ENCODE measurements at regions not wholly inside any gene's neighbourhood (a gene's known extent, or its start where the extent isn't known, plus 50 kb on each side); places are given as distances from the start of the nearest gene placed in this dataset.

DNA sequence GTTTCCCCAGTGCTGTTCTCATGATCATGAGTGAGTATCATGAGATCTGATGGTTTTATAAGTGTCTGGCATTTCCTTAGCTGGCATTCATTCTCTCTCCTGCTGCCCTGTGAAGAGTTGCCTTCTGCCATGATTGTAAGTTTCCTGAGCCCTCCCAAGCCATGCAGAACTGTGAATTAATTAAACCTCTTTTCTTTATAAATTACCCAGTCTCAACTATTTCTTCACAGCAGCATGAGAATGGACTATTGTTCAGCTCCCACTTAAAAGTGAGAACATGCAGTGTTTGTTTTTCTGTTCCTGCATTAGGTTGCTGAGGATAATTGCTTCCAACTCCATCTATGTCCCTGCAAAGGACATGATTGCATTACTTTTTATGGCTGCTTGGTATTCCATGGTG is 311.7 kb upstream of the CTSO start:
- H2AFZ ChIP-seq (ENCODE audit: low read depth, low read length, severe bottlenecking) = no peak overlapping the region
- H3K27me3 ChIP-seq (ENCODE audit: low read length) = no peaks in the 10 kb centered on the region
- H3K79me2 ChIP-seq (ENCODE audit: insufficient read depth, low read length) = no peaks in the 10 kb centered on the region
- no peaks in the 10 kb centered on the region for H3K9me2 ChIP-seq (replicated peaks; ENCODE audit: insufficient read depth, low read length)
- H3K4me2 ChIP-seq (ENCODE audit: low read depth, low read length, poor library complexity, severe bottlenecking) = no peak overlapping the region
- TF ChIP-seq CTCF (IDR thresholded peaks at IDR 0.05; ENCODE audit: insufficient read depth, low read length, poor library complexity, severe bottlenecking) (no peak), EZH2phosphoT487 (conservative IDR thresholded peaks at IDR 0.05; ENCODE audit: low read length) (no peak)
- no peaks in the 10 kb centered on the region for H4K20me1 ChIP-seq (ENCODE audit: low read depth, low read length)
- no peaks in the 10 kb centered on the region for H3K36me3 ChIP-seq (ENCODE audit: low read length)
- no peak overlapping the region for H3K9ac ChIP-seq (ENCODE audit: low read length)
- no peak overlapping the region for H3K27ac ChIP-seq (ENCODE audit: low read depth, low read length)
- H3K9me3 ChIP-seq (ENCODE audit: insufficient read depth, low read length) = no peaks in the 10 kb centered on the region
- H3K4me3 ChIP-seq (ENCODE audit: insufficient read depth, low read length, poor library complexity, severe bottlenecking) = no peak overlapping the region
- no peaks in the 10 kb centered on the region for H3F3A ChIP-seq (ENCODE audit: insufficient read depth)

- no peak overlapping the region for H2AFZ ChIP-seq (ENCODE audit: low read depth, low read length, severe bottlenecking)
- no peak for TF ChIP-seq CTCF (IDR thresholded peaks at IDR 0.05; ENCODE audit: insufficient read depth, low read length, poor library complexity, severe bottlenecking)
- no peak for TF ChIP-seq EZH2phosphoT487 (conservative IDR thresholded peaks at IDR 0.05; ENCODE audit: low read length)
- no peaks in the 10 kb centered on the region for H3K27me3 ChIP-seq (ENCODE audit: low read length)
- H3K9me2 ChIP-seq (replicated peaks; ENCODE audit: insufficient read depth, low read length) = no peaks in the 10 kb centered on the region
- no peak overlapping the region for H3K4me2 ChIP-seq (ENCODE audit: low read depth, low read length, poor library complexity, severe bottlenecking)
- H3K9me3 ChIP-seq (ENCODE audit: insufficient read depth, low read length) = no peaks in the 10 kb centered on the region
- no peaks in the 10 kb centered on the region for H4K20me1 ChIP-seq (ENCODE audit: low read depth, low read length)
- no peaks in the 10 kb centered on the region for H3K79me2 ChIP-seq (ENCODE audit: insufficient read depth, low read length)
- no peaks in the 10 kb centered on the region for H3K36me3 ChIP-seq (ENCODE audit: low read length)
- H3K9ac ChIP-seq (ENCODE audit: low read length) = no peak overlapping the region
- no peak overlapping the region for H3K4me3 ChIP-seq (ENCODE audit: insufficient read depth, low read length, poor library complexity, severe bottlenecking)
- no peaks in the 10 kb centered on the region for H3F3A ChIP-seq (ENCODE audit: insufficient read depth)
- no peak overlapping the region for H3K27ac ChIP-seq (ENCODE audit: low read depth, low read length)
Measured at GRCh38 chr4:156261230-156261629, 307.6 kb upstream of the CTSO start.

DNA sequence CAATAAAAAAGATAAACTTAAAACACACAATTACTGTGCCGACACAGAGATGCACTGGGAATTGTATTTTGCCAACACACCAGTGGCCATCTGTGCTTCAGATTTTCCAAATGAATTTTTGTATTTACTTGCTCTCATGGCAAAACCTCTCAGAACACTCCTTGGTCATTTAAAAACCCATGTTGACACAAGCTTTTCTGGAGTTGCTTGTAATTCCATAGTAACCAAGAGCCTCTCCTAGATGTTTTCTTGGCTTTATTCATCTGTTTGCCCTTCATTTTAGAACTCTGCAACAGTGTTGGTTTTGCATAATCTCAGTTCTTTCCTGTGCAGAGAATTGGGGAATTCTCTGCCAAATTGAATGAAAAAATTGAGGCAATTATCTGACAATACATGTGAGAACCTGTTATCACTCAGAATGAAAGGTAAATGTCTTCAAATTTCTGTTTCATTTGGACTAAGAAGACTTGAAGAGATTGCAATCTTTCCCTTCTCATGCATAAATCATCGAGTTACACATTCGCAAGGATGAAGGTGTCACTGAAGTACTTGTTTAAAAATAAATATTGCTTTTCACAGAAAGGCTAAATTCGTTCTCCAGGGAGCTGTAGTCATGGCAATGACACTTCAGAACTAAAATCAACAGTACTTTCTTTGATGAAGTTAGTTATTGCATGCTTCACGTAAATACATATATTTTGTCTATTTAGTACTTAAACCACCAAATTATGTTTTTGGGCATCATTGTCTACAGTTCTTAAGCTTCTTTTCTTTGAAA is 301.8 kb upstream of the CTSO start:
- no peaks in the 10 kb centered on the region for H3K9me3 ChIP-seq (ENCODE audit: insufficient read depth, low read length)
- TF ChIP-seq CTCF (IDR thresholded peaks at IDR 0.05; ENCODE audit: insufficient read depth, low read length, poor library complexity, severe bottlenecking) (no peak), EZH2phosphoT487 (conservative IDR thresholded peaks at IDR 0.05; ENCODE audit: low read length) (no peak)

More for the DNA sequence above, 301.8 kb upstream of the CTSO start:
- H3K9ac ChIP-seq (ENCODE audit: low read length) = no peak overlapping the region
- no peaks in the 10 kb centered on the region for H4K20me1 ChIP-seq (ENCODE audit: low read depth, low read length)
- H3K79me2 ChIP-seq (ENCODE audit: insufficient read depth, low read length) = no peaks in the 10 kb centered on the region
- no peaks in the 10 kb centered on the region for H3K36me3 ChIP-seq (ENCODE audit: low read length)
- H3K27ac ChIP-seq (ENCODE audit: low read depth, low read length) = no peak overlapping the region
- H3F3A ChIP-seq (ENCODE audit: insufficient read depth) = no peaks in the 10 kb centered on the region
- H2AFZ ChIP-seq (ENCODE audit: low read depth, low read length, severe bottlenecking) = no peak overlapping the region
- H3K27me3 ChIP-seq (ENCODE audit: low read length) = no peaks in the 10 kb centered on the region
- H3K4me2 ChIP-seq (ENCODE audit: low read depth, low read length, poor library complexity, severe bottlenecking) = no peak overlapping the region
- no peaks in the 10 kb centered on the region for H3K9me2 ChIP-seq (replicated peaks; ENCODE audit: insufficient read depth, low read length)
- no peak overlapping the region for H3K4me3 ChIP-seq (ENCODE audit: insufficient read depth, low read length, poor library complexity, severe bottlenecking)
